Activated naive CD4-positive, alpha-beta T cell treated with anti-CD3 and anti-CD28 coated beads, Interleukin-2, amount 50 U/mL, for 72 hours (primary cell): ENCODE measurements at regions not wholly inside any gene's neighbourhood (a gene's known extent, or its start where the extent isn't known, plus 50 kb on each side); places are given as distances from the start of the nearest gene placed in this dataset.

ENCODE experiments used
- ATAC-seq, 2 donors: fragments of 150-1000 bp; cut with Tn5 transposase; 2 replicates each; pipeline ENCODE4 v1.10.0; 2021; ENCODE audit warnings: mild to moderate bottlenecking in 2 of 2, moderate library complexity in 2 of 2
- DNase-seq, 2 donors: peaks; one replicate each; pipeline ENCODE4 v3.0.0; 2021 to 2022; ENCODE audit warnings: low spot score in 2 of 2
- H3K27ac Mint-ChIP-seq, 2 donors: one replicate each; pipeline ENCODE4 v1.8.0; 2022; ENCODE audit warnings: mild to moderate bottlenecking in 2 of 2, mixed read lengths in 2 of 2
- H3K36me3 Mint-ChIP-seq, 2 donors: one replicate each; pipeline ENCODE4 v1.8.0; 2022; ENCODE audit warnings: mixed read lengths in 2 of 2
- H3K9me3 Mint-ChIP-seq, 2 donors: one replicate each; pipeline ENCODE4 v1.8.0; 2022; ENCODE audit warnings: mixed read lengths in 2 of 2

GRCh38 chr1:55927702-55928290, 651.6 kb downstream of the PLPP3 start:
- no peak for DNase-seq
- no peak overlapping the region for H3K27ac Mint-ChIP-seq
- H3K36me3 Mint-ChIP-seq = no peaks in the 10 kb centered on the region
- no peaks in the 10 kb centered on the region for H3K9me3 Mint-ChIP-seq
- no peak for ATAC-seq

- DNase-seq (no peak), ATAC-seq (no peak)
- H3K36me3 Mint-ChIP-seq = no peaks in the 10 kb centered on the region
- no peak overlapping the region for H3K27ac Mint-ChIP-seq
- H3K9me3 Mint-ChIP-seq = no peaks in the 10 kb centered on the region
Observed at GRCh38 chr1:55926906-55927471, 652.4 kb downstream of the PLPP3 start.

- DNase-seq = no peak
- Mint-ChIP-seq H3K9me3 (peaks cover 0 to 3% of the 10 kb centered on the region in 2 donors), H3K27ac (no peak overlapping the region), H3K36me3 (peaks cover 0 to 5% of the 10 kb centered on the region in 2 donors)
- ATAC-seq = no peak
Observed at GRCh38 chr1:55916907-55917306, 662.5 kb downstream of the PLPP3 start.

GRCh38 chr1:55916481-55916880, 662.9 kb downstream of the PLPP3 start:
- Mint-ChIP-seq H3K36me3 (peaks cover 0 to 5% of the 10 kb centered on the region in 2 donors), H3K9me3 (peaks cover 0 to 3% of the 10 kb centered on the region in 2 donors), H3K27ac (no peak overlapping the region)
- DNase-seq (no peak), ATAC-seq (no peak)

- peaks cover 0 to 5% of the 10 kb centered on the region in 2 donors for H3K36me3 Mint-ChIP-seq
- H3K9me3 Mint-ChIP-seq = peaks cover 0 to 3% of the 10 kb centered on the region in 2 donors
- ATAC-seq (no peak), DNase-seq (no peak)
- H3K27ac Mint-ChIP-seq = no peak overlapping the region
Observed at GRCh38 chr1:55913565-55913964, 665.8 kb downstream of the PLPP3 start.

GRCh38 chr1:55912438-55912837, 666.9 kb downstream of the PLPP3 start:
- Mint-ChIP-seq H3K9me3 (peaks cover 0 to 3% of the 10 kb centered on the region in 2 donors), H3K36me3 (peaks cover 0 to 5% of the 10 kb centered on the region in 2 donors), H3K27ac (no peak overlapping the region)
- no peak for DNase-seq
- no peak for ATAC-seq

- ATAC-seq = no peak
- Mint-ChIP-seq H3K36me3 (no peaks in the 10 kb centered on the region), H3K9me3 (peaks cover 0 to 4% of the 10 kb centered on the region in 2 donors), H3K27ac (no peak overlapping the region)
- DNase-seq = no peak
Observed at GRCh38 chr1:55904541-55904940, 674.8 kb downstream of the PLPP3 start.

GRCh38 chr1:55898181-55898580, 681.2 kb downstream of the PLPP3 start:
- Mint-ChIP-seq H3K36me3 (peaks cover 0 to 5% of the 10 kb centered on the region in 2 donors), H3K27ac (no peak overlapping the region), H3K9me3 (peaks cover 5 to 19% of the 10 kb centered on the region in 2 donors)
- ATAC-seq = no peak
- DNase-seq = no peak

GRCh38 chr1:55896210-55896609, 681.0 kb upstream of the USP24 start:
- peaks cover 17 to 36% of the 10 kb centered on the region in 2 donors for H3K9me3 Mint-ChIP-seq
- peaks cover 0 to 21% of the 10 kb centered on the region in 2 donors for H3K36me3 Mint-ChIP-seq
- no peak overlapping the region for H3K27ac Mint-ChIP-seq
- ATAC-seq (no peak), DNase-seq (no peak)

GRCh38 chr1:55894521-55894920, 679.4 kb upstream of the USP24 start:
- Mint-ChIP-seq H3K9me3 (peaks cover 17 to 33% of the 10 kb centered on the region in 2 donors), H3K27ac (no peak overlapping the region), H3K36me3 (peaks cover 0 to 22% of the 10 kb centered on the region in 2 donors)
- no peak for DNase-seq
- ATAC-seq = no peak

GRCh38 chr1:55893155-55893554, 678.0 kb upstream of the USP24 start:
- DNase-seq (no peak), ATAC-seq (no peak)
- Mint-ChIP-seq H3K36me3 (peaks cover 0 to 22% of the 10 kb centered on the region in 2 donors), H3K27ac (no peak overlapping the region), H3K9me3 (peaks cover 17 to 30% of the 10 kb centered on the region in 2 donors)

- no peak for ATAC-seq
Observed at GRCh38 chr1:55888685-55889317, 673.6 kb upstream of the USP24 start.

GRCh38 chr1:55886856-55887712, 671.9 kb upstream of the USP24 start:
- Mint-ChIP-seq H3K27ac (no peak overlapping the region), H3K36me3 (peaks cover 0 to 9% of the 10 kb centered on the region in 2 donors), H3K9me3 (peaks cover 8 to 10% of the 10 kb centered on the region in 2 donors)
- DNase-seq (no peak), ATAC-seq (no peak)

More at GRCh38 chr1:55888685-55889317, 673.6 kb upstream of the USP24 start:
- Mint-ChIP-seq H3K27ac (no peak overlapping the region), H3K36me3 (peaks cover 0 to 18% of the 10 kb centered on the region in 2 donors), H3K9me3 (peaks cover 12 to 18% of the 10 kb centered on the region in 2 donors)
- DNase-seq = no peak

GRCh38 chr1:55885619-55886018, 670.5 kb upstream of the USP24 start:
- DNase-seq (no peak), ATAC-seq (no peak)
- no peaks in the 10 kb centered on the region for H3K9me3 Mint-ChIP-seq
- H3K27ac Mint-ChIP-seq = no peak overlapping the region
- no peaks in the 10 kb centered on the region for H3K36me3 Mint-ChIP-seq

GRCh38 chr1:55882931-55883330, 667.8 kb upstream of the USP24 start:
- DNase-seq (no peak), ATAC-seq (no peak)
- H3K36me3 Mint-ChIP-seq = no peaks in the 10 kb centered on the region
- H3K27ac Mint-ChIP-seq = no peak overlapping the region
- H3K9me3 Mint-ChIP-seq = peaks cover 0 to 6% of the 10 kb centered on the region in 2 donors

GRCh38 chr1:55879346-55879745, 664.2 kb upstream of the USP24 start:
- peaks cover 0 to 6% of the 10 kb centered on the region in 2 donors for H3K9me3 Mint-ChIP-seq
- peak in 1 of 2 donors; percentile 1 for DNase-seq

More at GRCh38 chr1:55879346-55879745, 664.2 kb upstream of the USP24 start:
- no peak overlapping the region for H3K27ac Mint-ChIP-seq
- no peak for ATAC-seq
- H3K36me3 Mint-ChIP-seq = no peaks in the 10 kb centered on the region
